Left ventricle myocardium inferior (tissue), 1 donor: ENCODE measurements at regions not wholly inside any gene's neighbourhood (a gene's known extent, or its start where the extent isn't known, plus 50 kb on each side); places are given as distances from the start of the nearest gene placed in this dataset.

Experiments
- DNase-seq: peaks from one replicate; pipeline ENCODE4 v3.0.0-alpha.2; 2020
- H3K27ac ChIP-seq: fragments of 200-600 bp; replicated peaks from 2 replicates; pipeline ENCODE4 v1.8.0; 2021
- H3K27me3 ChIP-seq: fragments of 200-600 bp; 2 replicates; pipeline ENCODE4 v1.8.0; 2021; ENCODE audit warnings: low read depth
- H3K36me3 ChIP-seq: fragments of 200-600 bp; 2 replicates; pipeline ENCODE4 v1.8.0; 2021
- H3K4me1 ChIP-seq: fragments of 200-600 bp; 2 replicates; pipeline ENCODE4 v1.8.0; 2021
- H3K4me3 ChIP-seq: fragments of 200-600 bp; 2 replicates; pipeline ENCODE4 v1.8.0; 2021; ENCODE audit warnings: mild to moderate bottlenecking, moderate library complexity
- H3K9me3 ChIP-seq: fragments of 200-600 bp; replicated peaks from 2 replicates; pipeline ENCODE4 v1.8.0; 2021
- CTCF ChIP-seq: fragments of 200-600 bp; IDR thresholded peaks from 2 replicates; pipeline ENCODE4 v1.8.0; 2021; ENCODE audit warnings: antibody characterized with exemption, mild to moderate bottlenecking, borderline replicate concordance
- intact Hi-C: fragments of 100-400 bp; cut with micrococcal nuclease; formaldehyde crosslinking; loops from one replicate; pipeline ENCODE4 v1.11.0; 2022
- donor health status: DM: no; HTN: yes; CAD: no; lungs with severe emphysema.

GRCh38 chr2:136363900-136364299 is 246.0 kb upstream of the CXCR4 start:
- Histone ChIP-seq H3K9me3 (peaks cover 9% of the 10 kb centered on the region), H3K27me3 (no peaks in the 10 kb centered on the region), H3K4me1 (peaks cover 3% of the 10 kb centered on the region), H3K4me3 (no peak overlapping the region), H3K36me3 (no peaks in the 10 kb centered on the region), H3K27ac (no peak overlapping the region)
- intact Hi-C loops, result no loop called here
- TF ChIP-seq CTCF, result no peak
- no peak for DNase-seq

GRCh38 chr2:136363470-136363869 is 245.5 kb upstream of the CXCR4 start:
- H3K27ac ChIP-seq, result no peak overlapping the region
- no peak for DNase-seq
- H3K9me3 ChIP-seq, result peaks cover 9% of the 10 kb centered on the region
- H3K36me3 ChIP-seq, result no peaks in the 10 kb centered on the region
- intact Hi-C loops, result no loop called here
- peaks cover 3% of the 10 kb centered on the region for H3K4me1 ChIP-seq
- H3K27me3 ChIP-seq, result no peaks in the 10 kb centered on the region
- no peak overlapping the region for H3K4me3 ChIP-seq
- TF ChIP-seq CTCF, result no peak

GRCh38 chr2:136362676-136363390 is 244.9 kb upstream of the CXCR4 start:
- H3K4me1 ChIP-seq, result peaks cover 3% of the 10 kb centered on the region
- H3K27me3 ChIP-seq, result no peaks in the 10 kb centered on the region
- TF ChIP-seq CTCF, result no peak
- intact Hi-C loops, result no loop called here
- H3K27ac ChIP-seq, result no peak overlapping the region
- H3K9me3 ChIP-seq, result peaks cover 6% of the 10 kb centered on the region
- H3K4me3 ChIP-seq, result no peak overlapping the region
- no peaks in the 10 kb centered on the region for H3K36me3 ChIP-seq
- DNase-seq, result no peak

- peaks cover 3% of the 10 kb centered on the region for H3K4me1 ChIP-seq
- no peak for TF ChIP-seq CTCF
- intact Hi-C loops, result no loop called here
Measured at GRCh38 chr2:136361521-136361920, 243.6 kb upstream of the CXCR4 start.

GRCh38 chr2:136360790-136361189 is 242.8 kb upstream of the CXCR4 start:
- Histone ChIP-seq H3K4me3 (no peak overlapping the region), H3K36me3 (no peaks in the 10 kb centered on the region), H3K27me3 (no peaks in the 10 kb centered on the region), H3K9me3 (no peaks in the 10 kb centered on the region), H3K4me1 (peaks cover 3% of the 10 kb centered on the region), H3K27ac (no peak overlapping the region)
- intact Hi-C loops, result no loop called here
- no peak for DNase-seq
- TF ChIP-seq CTCF, result no peak

More at GRCh38 chr2:136361521-136361920, 243.6 kb upstream of the CXCR4 start:
- DNase-seq, result no peak
- Histone ChIP-seq H3K36me3 (no peaks in the 10 kb centered on the region), H3K4me3 (no peak overlapping the region), H3K9me3 (no peaks in the 10 kb centered on the region), H3K27me3 (no peaks in the 10 kb centered on the region), H3K27ac (no peak overlapping the region)
